ENCODE measurements at regions not wholly inside any gene's neighbourhood (a gene's known extent, or its start where the extent isn't known, plus 50 kb on each side); places are given as distances from the start of the nearest gene placed in this dataset.
A peak's percentile ranks its signal among the peaks of the same experiment; 100 is the strongest.

DNA sequence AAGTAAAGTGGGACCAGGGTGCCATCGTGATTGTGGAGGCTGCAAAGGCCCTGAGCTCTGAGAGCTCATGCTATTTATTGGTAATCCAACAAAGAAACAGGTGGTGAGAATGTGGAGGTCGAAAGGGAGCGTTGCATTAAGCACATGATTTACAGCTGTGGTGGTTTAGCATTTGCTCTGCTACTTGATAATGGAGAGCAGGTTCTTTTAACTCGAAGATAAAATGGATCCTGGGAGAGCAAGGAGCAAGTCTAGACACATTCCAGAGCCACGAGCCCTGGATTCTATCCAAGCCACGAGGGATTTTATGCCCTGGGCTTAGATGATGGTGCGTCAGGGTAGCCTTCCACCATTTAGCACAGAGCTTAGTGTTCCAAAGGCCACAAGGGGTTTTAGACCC lies 1710.1 kb upstream of the CDH9 start:
- Mint-ChIP-seq H3K27me3 (ENCODE audit: insufficient read depth, low read depth, poor library complexity) (no peaks in the 10 kb centered on the region), H3K4me1 (peaks cover 4% of the 10 kb centered on the region; the same call in 1 of the 3 replicates), H3K36me3 (ENCODE audit: low read depth) (no peaks in the 10 kb centered on the region), H3K9me3 (no peaks in the 10 kb centered on the region), H3K27ac (no peak overlapping the region), H3K4me3 (no peak overlapping the region)
- Histone ChIP-seq H4K20me1 (replicated peaks; ENCODE audit: insufficient read depth) (no peaks in the 10 kb centered on the region), H2AFZ (peak overlapping the region; percentile 52; the same call in 1 of the 2 replicates), H3K27ac (ENCODE audit: low read depth) (no peak overlapping the region), H3K79me2 (replicated peaks; ENCODE audit: insufficient read depth) (no peaks in the 10 kb centered on the region), H3K4me3 (no peak overlapping the region), H3K27me3 (ENCODE audit: insufficient read depth) (no peaks in the 10 kb centered on the region), H3K9me2 (ENCODE audit: insufficient read depth) (no peaks in the 10 kb centered on the region), H3F3A (replicated peaks; ENCODE audit: low read depth) (no peaks in the 10 kb centered on the region), H3K4me2 (no peak overlapping the region), H3K36me3 (ENCODE audit: insufficient read depth) (no peaks in the 10 kb centered on the region), H3K4me1 (ENCODE audit: insufficient read depth) (no peaks in the 10 kb centered on the region)
- TF ChIP-seq NANOG (IDR thresholded peaks at IDR 0.05; ENCODE audit: borderline replicate concordance) (no peak), POLR2AphosphoS5 (IDR thresholded peaks at IDR 0.05; ENCODE audit: low read depth) (no peak)
- TF ChIP-seq, protein P1, sequence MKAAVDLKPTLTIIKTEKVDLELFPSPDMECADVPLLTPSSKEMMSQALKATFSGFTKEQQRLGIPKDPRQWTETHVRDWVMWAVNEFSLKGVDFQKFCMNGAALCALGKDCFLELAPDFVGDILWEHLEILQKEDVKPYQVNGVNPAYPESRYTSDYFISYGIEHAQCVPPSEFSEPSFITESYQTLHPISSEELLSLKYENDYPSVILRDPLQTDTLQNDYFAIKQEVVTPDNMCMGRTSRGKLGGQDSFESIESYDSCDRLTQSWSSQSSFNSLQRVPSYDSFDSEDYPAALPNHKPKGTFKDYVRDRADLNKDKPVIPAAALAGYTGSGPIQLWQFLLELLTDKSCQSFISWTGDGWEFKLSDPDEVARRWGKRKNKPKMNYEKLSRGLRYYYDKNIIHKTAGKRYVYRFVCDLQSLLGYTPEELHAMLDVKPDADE (IDR thresholded peaks at IDR 0.05) = no peak
- ATAC-seq (no peak), DNase-seq (ENCODE audit: low spot score) (no peak)

DNA sequence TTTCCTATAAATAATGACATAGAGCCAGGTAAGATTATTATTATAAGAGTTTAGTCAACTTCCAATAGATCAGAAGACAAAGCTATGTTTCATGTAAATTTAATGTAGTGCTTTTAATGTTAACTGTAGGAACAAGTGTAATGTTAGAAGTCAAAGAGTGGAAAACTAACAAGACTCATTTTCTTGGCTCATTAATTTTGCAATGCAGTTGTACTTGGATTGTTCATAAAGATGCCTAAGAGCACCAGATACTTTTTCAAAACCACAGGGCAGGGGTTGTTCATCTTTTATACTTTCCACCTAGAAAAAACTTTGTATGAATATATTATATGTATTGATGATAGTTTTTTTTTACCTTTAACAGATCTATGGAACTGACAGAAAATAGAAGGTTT lies 1705.3 kb upstream of the CDH9 start:
- no peak for DNase-seq (ENCODE audit: low spot score)

More for the DNA sequence above, 1705.3 kb upstream of the CDH9 start:
- Histone ChIP-seq H3K27ac (ENCODE audit: low read depth) (no peak overlapping the region), H3K36me3 (ENCODE audit: insufficient read depth) (no peaks in the 10 kb centered on the region), H3K79me2 (replicated peaks; ENCODE audit: insufficient read depth) (no peaks in the 10 kb centered on the region), H3K4me1 (ENCODE audit: insufficient read depth) (no peaks in the 10 kb centered on the region), H3F3A (replicated peaks; ENCODE audit: low read depth) (no peaks in the 10 kb centered on the region), H3K27me3 (ENCODE audit: insufficient read depth) (no peaks in the 10 kb centered on the region), H2AFZ (no peak overlapping the region), H3K9me2 (ENCODE audit: insufficient read depth) (no peaks in the 10 kb centered on the region), H4K20me1 (replicated peaks; ENCODE audit: insufficient read depth) (no peaks in the 10 kb centered on the region), H3K4me2 (no peak overlapping the region), H3K4me3 (no peak overlapping the region)
- no peaks in the 10 kb centered on the region for H3K9me3 Mint-ChIP-seq
- H3K4me1 Mint-ChIP-seq = no peaks in the 10 kb centered on the region
- no peak overlapping the region for H3K4me3 Mint-ChIP-seq
- TF ChIP-seq, protein P2, sequence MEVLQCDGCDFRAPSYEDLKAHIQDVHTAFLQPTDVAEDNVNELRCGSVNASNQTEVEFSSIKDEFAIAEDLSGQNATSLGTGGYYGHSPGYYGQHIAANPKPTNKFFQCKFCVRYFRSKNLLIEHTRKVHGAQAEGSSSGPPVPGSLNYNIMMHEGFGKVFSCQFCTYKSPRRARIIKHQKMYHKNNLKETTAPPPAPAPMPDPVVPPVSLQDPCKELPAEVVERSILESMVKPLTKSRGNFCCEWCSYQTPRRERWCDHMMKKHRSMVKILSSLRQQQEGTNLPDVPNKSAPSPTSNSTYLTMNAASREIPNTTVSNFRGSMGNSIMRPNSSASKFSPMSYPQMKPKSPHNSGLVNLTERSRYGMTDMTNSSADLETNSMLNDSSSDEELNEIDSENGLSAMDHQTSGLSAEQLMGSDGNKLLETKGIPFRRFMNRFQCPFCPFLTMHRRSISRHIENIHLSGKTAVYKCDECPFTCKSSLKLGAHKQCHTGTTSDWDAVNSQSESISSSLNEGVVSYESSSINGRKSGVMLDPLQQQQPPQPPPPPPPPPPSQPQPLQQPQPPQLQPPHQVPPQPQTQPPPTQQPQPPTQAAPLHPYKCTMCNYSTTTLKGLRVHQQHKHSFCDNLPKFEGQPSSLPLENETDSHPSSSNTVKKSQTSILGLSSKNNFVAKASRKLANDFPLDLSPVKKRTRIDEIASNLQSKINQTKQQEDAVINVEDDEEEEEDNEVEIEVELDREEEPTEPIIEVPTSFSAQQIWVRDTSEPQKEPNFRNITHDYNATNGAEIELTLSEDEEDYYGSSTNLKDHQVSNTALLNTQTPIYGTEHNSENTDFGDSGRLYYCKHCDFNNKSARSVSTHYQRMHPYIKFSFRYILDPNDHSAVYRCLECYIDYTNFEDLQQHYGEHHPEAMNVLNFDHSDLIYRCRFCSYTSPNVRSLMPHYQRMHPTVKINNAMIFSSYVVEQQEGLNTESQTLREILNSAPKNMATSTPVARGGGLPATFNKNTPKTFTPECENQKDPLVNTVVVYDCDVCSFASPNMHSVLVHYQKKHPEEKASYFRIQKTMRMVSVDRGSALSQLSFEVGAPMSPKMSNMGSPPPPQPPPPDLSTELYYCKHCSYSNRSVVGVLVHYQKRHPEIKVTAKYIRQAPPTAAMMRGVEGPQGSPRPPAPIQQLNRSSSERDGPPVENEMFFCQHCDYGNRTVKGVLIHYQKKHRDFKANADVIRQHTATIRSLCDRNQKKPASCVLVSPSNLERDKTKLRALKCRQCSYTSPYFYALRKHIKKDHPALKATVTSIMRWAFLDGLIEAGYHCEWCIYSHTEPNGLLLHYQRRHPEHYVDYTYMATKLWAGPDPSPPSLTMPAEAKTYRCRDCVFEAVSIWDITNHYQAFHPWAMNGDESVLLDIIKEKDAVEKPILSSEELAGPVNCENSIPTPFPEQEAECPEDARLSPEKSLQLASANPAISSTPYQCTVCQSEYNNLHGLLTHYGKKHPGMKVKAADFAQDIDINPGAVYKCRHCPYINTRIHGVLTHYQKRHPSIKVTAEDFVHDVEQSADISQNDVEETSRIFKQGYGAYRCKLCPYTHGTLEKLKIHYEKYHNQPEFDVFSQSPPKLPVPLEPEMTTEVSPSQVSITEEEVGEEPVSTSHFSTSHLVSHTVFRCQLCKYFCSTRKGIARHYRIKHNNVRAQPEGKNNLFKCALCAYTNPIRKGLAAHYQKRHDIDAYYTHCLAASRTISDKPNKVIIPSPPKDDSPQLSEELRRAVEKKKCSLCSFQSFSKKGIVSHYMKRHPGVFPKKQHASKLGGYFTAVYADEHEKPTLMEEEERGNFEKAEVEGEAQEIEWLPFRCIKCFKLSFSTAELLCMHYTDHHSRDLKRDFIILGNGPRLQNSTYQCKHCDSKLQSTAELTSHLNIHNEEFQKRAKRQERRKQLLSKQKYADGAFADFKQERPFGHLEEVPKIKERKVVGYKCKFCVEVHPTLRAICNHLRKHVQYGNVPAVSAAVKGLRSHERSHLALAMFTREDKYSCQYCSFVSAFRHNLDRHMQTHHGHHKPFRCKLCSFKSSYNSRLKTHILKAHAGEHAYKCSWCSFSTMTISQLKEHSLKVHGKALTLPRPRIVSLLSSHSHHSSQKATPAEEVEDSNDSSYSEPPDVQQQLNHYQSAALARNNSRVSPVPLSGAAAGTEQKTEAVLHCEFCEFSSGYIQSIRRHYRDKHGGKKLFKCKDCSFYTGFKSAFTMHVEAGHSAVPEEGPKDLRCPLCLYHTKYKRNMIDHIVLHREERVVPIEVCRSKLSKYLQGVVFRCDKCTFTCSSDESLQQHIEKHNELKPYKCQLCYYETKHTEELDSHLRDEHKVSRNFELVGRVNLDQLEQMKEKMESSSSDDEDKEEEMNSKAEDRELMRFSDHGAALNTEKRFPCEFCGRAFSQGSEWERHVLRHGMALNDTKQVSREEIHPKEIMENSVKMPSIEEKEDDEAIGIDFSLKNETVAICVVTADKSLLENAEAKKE (CRISPR knock-in tag; IDR thresholded peaks at IDR 0.05) = no peak
- no peak for TF ChIP-seq JUNB (IDR thresholded peaks at IDR 0.05; ENCODE audit: unreplicated experiment)
- TF ChIP-seq, protein P1 (IDR thresholded peaks at IDR 0.05) = no peak
- no peaks in the 10 kb centered on the region for H3K36me3 Mint-ChIP-seq (ENCODE audit: low read depth)
- no peak overlapping the region for H3K27ac Mint-ChIP-seq
- H3K27me3 Mint-ChIP-seq (ENCODE audit: insufficient read depth, low read depth, poor library complexity) = no peaks in the 10 kb centered on the region
- no peak for ATAC-seq

Measured in GM23338 (cell line).